ENCODE measurements at regions not wholly inside any gene's neighbourhood (a gene's known extent, or its start where the extent isn't known, plus 50 kb on each side); places are given as distances from the start of the nearest gene placed in this dataset.

DNA sequence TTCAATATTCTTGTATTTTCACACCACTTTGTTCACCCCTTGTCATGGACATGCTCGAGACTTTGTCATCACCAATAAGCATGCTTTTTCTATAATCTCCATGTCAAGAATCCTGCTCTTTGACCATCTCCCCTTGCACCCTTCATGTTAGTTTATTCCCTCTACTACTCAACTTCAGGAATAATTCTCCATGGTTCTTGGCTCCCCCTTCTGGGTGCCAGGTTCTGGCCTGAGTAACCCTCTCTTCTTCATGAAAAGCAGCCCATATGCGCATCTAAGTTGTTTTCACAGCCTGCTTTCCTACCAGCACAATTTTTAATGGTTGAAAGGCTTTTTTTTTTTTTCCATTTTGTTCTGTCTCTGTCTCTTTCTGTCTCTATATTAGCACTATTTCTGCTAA lies 160.7 kb downstream of the LEPR start:
- no peak for DNase-seq (ENCODE audit: low spot score)
- WGBS: 67% methylated on average over 2 of the region's 2 CpGs
- no peaks in the 10 kb centered on the region for H3K36me3 ChIP-seq
- H3K4me3 ChIP-seq: no peak overlapping the region
- intact Hi-C loops (cut with DNase I): no loop called here
- no peak for TF ChIP-seq POLR2AphosphoS5 (IDR thresholded peaks at IDR 0.05)
- TF ChIP-seq, protein P1, sequence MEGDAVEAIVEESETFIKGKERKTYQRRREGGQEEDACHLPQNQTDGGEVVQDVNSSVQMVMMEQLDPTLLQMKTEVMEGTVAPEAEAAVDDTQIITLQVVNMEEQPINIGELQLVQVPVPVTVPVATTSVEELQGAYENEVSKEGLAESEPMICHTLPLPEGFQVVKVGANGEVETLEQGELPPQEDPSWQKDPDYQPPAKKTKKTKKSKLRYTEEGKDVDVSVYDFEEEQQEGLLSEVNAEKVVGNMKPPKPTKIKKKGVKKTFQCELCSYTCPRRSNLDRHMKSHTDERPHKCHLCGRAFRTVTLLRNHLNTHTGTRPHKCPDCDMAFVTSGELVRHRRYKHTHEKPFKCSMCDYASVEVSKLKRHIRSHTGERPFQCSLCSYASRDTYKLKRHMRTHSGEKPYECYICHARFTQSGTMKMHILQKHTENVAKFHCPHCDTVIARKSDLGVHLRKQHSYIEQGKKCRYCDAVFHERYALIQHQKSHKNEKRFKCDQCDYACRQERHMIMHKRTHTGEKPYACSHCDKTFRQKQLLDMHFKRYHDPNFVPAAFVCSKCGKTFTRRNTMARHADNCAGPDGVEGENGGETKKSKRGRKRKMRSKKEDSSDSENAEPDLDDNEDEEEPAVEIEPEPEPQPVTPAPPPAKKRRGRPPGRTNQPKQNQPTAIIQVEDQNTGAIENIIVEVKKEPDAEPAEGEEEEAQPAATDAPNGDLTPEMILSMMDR (IDR thresholded peaks at IDR 0.05): no peak
- no peak for TF ChIP-seq POLR2A (IDR thresholded peaks at IDR 0.05)
- H3K27me3 ChIP-seq (replicated peaks; ENCODE audit: insufficient read depth): no peaks in the 10 kb centered on the region
- no peaks in the 10 kb centered on the region for H3K9me3 ChIP-seq
- H3K4me1 ChIP-seq (replicated peaks): no peaks in the 10 kb centered on the region
- no peak overlapping the region for H3K27ac ChIP-seq

DNA sequence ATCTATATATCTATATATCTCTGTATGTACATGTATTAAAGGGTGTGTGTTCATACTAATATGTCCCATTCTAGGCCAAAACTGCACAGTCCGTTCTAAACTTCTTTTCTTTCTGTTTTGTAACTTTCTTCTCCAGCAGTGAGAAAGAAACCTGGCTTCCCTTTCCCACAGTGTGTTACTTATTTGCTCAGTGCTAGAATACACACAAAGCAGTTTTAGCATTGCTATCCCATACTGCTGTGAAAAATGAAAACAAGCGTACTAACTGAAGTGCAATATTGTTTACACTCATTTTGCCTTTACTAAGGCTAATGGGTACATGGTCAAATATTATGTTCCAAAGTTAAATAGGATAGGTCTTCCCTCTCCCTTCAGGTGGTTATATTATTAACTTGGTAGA lies 163.9 kb downstream of the LEPR start:
- TF ChIP-seq, protein P1 (IDR thresholded peaks at IDR 0.05): no peak
- TF ChIP-seq POLR2A (IDR thresholded peaks at IDR 0.05) (no peak), POLR2AphosphoS5 (IDR thresholded peaks at IDR 0.05) (no peak)
- intact Hi-C loops (cut with DNase I): no loop called here
- H3K27ac ChIP-seq: no peak overlapping the region
- 63% methylated on average over 2 of the region's 2 CpGs for WGBS
- no peaks in the 10 kb centered on the region for H3K9me3 ChIP-seq
- H3K27me3 ChIP-seq (replicated peaks; ENCODE audit: insufficient read depth): no peaks in the 10 kb centered on the region
- H3K4me1 ChIP-seq (replicated peaks): no peaks in the 10 kb centered on the region
- H3K4me3 ChIP-seq: no peak overlapping the region
- no peak for DNase-seq (ENCODE audit: low spot score)
- no peaks in the 10 kb centered on the region for H3K36me3 ChIP-seq

DNA sequence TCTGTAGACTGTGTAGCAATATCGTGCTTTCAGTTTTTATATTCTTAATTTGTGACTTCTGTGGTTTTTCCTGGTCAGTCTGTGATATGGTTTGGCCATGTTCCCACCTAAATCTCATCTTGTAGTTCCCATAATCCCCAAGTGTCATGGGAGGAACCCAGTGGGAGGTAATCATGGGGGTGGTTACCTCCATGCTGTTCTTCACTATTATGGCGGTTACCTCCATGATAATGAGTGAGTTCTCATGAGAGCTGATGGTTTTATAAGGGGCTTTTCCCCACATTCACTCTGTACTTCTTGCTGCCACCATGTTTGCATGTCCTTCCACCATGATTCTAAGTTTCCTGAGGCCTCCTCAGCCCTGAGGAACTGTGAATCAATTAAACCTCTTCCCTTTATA lies 169.8 kb downstream of the LEPR start:
- Histone ChIP-seq H3K27me3 (replicated peaks; ENCODE audit: insufficient read depth) (no peaks in the 10 kb centered on the region), H3K27ac (no peak overlapping the region), H3K4me1 (replicated peaks) (no peaks in the 10 kb centered on the region), H3K4me3 (no peak overlapping the region), H3K36me3 (no peaks in the 10 kb centered on the region), H3K9me3 (no peaks in the 10 kb centered on the region)
- intact Hi-C loops (cut with DNase I): no loop called here
- TF ChIP-seq, protein P1 (IDR thresholded peaks at IDR 0.05): no peak
- no peak for TF ChIP-seq POLR2A (IDR thresholded peaks at IDR 0.05)
- WGBS: 98% methylated on average over 2 of the region's 2 CpGs
- no peak for DNase-seq (ENCODE audit: low spot score)

DNA sequence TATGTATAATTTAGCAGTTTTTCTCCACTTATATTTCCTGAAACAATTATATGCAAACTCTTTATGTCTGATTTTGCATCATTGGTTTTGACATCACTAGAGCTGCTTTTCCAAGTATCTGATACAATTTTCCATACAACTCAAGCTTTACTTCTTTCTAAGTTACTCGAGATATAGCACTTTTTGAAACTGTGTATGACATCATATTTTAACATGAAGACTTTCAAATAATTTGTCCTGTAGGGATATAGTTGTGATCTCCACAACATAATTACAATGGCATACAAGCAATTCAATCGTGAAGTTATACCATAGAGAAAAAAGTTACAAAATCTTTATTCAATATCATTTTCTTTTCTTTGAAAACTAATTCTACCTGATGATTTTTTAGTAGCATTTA lies 173.0 kb downstream of the LEPR start:
- TF ChIP-seq POLR2AphosphoS5 (IDR thresholded peaks at IDR 0.05) (no peak), POLR2A (IDR thresholded peaks at IDR 0.05) (no peak)
- TF ChIP-seq, protein P1 (IDR thresholded peaks at IDR 0.05): no peak
- H3K27ac ChIP-seq: no peak overlapping the region
- DNase-seq (ENCODE audit: low spot score): no peak
- no peaks in the 10 kb centered on the region for H3K9me3 ChIP-seq
- no peaks in the 10 kb centered on the region for H3K36me3 ChIP-seq
- WGBS: 88% methylated on average over 2 of the region's 2 CpGs
- H3K27me3 ChIP-seq (replicated peaks; ENCODE audit: insufficient read depth): no peaks in the 10 kb centered on the region
- no peaks in the 10 kb centered on the region for H3K4me1 ChIP-seq (replicated peaks)
- no peak overlapping the region for H3K4me3 ChIP-seq
- intact Hi-C loops (cut with DNase I): no loop called here

DNA sequence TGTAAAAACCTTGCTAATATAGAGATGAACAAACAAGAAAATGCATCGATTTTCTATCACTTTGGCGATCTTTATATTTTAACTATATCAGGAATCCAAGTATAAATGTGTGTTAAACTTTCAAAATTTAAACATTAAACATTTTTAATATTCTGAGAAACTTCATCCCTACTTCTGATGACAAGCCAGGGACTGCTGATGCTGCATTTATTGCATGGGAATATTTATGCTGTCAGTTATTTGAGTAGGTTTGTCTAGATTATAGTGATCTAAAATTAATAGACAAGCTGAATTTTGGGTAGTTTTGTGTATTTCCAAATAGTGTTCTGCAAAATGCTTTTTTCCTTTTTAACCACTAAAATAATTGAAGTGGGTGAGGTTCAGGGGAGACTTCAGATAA lies 175.3 kb downstream of the LEPR start:
- H3K4me1 ChIP-seq (replicated peaks): no peaks in the 10 kb centered on the region
- H3K36me3 ChIP-seq: no peaks in the 10 kb centered on the region
- TF ChIP-seq POLR2AphosphoS5 (IDR thresholded peaks at IDR 0.05) (no peak), POLR2A (IDR thresholded peaks at IDR 0.05) (no peak)
- TF ChIP-seq, protein P1 (IDR thresholded peaks at IDR 0.05): no peak
- H3K27ac ChIP-seq: no peak overlapping the region
- WGBS: 94% methylated on average over 2 of the region's 2 CpGs
- H3K27me3 ChIP-seq (replicated peaks; ENCODE audit: insufficient read depth): no peaks in the 10 kb centered on the region
- DNase-seq (ENCODE audit: low spot score): no peak
- no peak overlapping the region for H3K4me3 ChIP-seq
- no peaks in the 10 kb centered on the region for H3K9me3 ChIP-seq
- intact Hi-C loops (cut with DNase I): no loop called here

All from prostate gland (tissue), 2 donors.